NCI-H69 (cell line): ENCODE measurements at regions not wholly inside any gene's neighbourhood (a gene's known extent, or its start where the extent isn't known, plus 50 kb on each side); places are given as distances from the start of the nearest gene placed in this dataset.
A peak's percentile ranks its signal among the peaks of the same experiment; 100 is the strongest.

Source experiments
- DNase-seq: peaks from one replicate; lab custom pipeline; 2025; lab: John Stamatoyannopoulos, UW

DNA sequence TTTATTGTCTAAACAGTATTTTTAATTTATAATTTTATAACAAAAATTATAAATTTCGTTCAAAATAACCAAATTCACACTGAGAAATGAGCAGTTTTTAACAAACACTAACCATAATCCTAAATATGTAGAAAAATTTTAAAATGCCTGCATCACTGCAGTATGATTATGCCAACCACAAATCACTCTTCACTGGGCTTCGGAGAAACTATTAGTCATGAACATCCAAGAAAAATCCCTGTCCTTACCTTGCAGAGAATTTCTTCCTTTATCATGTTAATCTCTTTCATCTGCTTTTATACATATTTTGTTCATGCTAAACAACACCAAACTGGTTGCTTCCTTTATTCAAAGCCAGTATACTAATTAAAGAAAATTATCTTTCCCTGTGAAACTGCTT, 511.0 kb upstream of the ALCAM start:
- no peak for DNase-seq

DNA sequence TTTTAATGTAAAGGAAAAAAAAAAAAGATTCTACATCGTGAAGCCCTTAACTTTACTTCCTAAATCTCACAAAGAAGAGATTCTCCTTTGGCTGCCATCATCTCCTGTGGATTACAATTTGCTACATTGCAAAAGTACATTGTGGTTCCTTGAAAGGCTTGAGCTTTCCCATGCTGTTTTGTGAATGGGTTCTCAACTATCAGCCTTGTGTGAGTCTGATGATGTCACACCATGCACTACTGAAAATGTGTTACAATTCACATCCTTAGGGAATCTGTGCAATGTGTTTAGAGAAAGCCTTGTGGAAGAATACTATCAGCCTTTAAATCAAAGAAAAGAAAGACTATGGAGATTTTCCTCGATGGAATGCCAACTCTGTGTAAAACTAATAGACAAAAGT, 510.0 kb upstream of the ALCAM start:
- peak; percentile 49 for DNase-seq

DNA sequence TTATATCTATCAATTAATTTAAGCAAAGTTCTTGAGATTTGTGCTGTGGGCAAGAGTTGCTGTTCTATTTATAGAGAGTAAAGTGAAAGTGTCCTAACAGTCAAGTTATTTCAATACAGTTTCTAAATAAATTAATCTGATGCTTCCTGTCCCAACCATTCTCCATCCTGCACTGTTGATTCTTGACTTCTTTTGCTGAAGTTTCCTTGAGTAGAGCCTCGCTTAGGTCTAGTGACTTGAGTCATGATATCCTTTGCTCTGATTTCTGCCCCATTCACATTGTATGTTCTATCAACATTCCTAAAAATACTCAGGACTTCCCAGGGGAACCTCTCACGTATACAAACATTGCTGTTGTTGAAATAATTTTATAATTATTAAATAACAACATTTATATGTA, 498.4 kb upstream of the ALCAM start:
- no peak for DNase-seq

DNA sequence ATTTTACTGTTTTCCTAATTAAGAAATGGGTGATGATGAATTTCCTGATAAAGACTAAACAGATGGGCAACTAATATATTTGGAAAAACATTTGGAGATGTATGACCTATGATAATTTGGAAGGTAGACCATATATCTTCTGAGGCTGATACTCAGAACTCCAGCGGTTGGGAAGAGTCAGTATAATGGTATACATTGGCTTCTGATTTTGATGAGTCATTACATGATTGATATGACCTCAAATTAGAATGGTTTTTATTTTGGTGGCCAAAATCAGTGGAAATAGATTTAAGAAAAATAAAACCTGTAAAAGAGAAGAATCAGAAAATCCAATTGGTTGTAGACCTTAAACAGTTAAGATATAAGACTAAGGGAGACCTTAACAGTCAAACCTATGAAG, 496.4 kb upstream of the ALCAM start:
- DNase-seq: no peak

DNA sequence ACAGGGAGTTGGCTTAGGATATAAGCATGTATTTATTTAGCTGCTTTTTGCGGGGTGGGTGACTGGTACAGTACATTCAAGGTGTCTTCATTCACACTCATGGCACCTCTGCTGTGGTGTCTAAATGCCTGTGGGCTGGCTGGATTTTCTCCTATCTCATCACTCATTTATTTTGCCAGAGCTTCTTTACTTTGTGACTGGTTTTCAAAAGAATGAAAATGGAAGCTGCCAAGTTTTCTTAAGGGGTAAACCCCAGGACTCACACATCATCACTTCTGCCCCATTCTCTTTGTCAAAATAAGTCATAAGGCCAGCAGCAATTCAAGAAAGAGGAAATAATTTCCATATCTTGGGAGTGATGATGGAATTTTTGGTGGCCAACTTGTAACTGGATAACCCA, 493.4 kb upstream of the ALCAM start:
- no peak for DNase-seq

DNA sequence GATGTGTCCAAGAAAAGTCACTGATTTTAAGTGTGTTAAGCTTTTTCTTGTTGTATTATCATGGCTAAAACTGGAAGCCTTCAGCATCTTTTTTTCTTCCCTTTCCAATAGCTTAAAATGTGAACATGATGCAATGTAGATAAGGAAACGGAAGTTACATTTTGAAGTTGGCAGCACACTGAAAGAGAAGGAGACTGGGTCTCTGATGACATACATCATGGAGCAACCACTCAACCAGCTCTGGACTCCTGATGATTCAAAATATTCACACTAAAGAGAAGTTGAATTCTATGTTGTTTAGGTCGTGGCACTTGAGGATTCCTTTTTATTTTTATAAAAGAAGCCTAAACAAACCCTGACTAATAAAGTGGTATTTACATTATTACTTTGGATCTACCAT, 488.3 kb upstream of the ALCAM start:
- no peak for DNase-seq

DNA sequence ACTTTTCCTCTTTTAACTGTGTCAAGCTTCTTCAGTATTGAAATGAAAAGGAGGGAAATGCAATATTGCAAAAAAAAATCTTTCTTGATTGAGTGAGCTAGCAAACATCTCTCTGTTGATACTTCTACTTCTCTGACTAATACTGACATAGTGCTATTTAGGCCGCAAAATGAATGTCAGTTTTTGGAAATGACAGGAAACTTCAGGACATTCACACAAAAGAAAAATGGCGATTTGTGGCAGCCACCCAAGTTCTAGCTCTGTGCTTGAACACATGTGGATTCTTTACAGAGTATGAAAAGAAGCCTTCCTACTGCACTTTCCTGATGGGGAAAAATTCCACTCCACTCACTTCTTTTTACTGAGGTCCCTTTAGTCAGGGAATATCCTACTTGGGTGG, 486.8 kb upstream of the ALCAM start:
- no peak for DNase-seq

DNA sequence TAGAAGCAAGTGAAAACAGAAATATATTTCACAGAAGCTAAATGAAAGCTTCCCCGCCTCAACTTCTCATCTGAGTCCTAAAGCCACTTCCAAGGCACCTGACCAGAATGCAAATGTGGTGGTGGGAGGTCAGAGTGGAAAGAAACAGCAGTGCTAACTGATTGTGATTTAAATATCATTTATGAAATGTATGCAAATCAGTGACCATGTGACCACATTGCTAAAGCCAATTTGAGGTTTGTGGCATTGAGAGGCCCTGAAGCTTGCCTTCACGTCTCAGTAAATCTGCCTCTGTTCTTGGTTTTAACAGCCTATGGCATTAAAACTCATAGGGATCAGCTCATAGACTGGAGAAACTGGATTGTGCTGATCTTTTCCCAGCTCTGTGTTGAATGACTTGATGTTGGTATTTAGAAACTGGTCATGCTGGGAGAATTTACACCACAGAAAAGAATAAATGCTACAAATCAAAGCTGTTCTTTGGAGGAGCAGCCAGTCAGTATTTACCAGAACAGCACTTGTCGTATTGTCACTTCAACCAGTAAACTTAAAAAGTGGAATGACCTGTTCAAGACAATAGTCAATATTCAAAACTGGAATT, 481.4 kb upstream of the ALCAM start:
- no peak for DNase-seq

DNA sequence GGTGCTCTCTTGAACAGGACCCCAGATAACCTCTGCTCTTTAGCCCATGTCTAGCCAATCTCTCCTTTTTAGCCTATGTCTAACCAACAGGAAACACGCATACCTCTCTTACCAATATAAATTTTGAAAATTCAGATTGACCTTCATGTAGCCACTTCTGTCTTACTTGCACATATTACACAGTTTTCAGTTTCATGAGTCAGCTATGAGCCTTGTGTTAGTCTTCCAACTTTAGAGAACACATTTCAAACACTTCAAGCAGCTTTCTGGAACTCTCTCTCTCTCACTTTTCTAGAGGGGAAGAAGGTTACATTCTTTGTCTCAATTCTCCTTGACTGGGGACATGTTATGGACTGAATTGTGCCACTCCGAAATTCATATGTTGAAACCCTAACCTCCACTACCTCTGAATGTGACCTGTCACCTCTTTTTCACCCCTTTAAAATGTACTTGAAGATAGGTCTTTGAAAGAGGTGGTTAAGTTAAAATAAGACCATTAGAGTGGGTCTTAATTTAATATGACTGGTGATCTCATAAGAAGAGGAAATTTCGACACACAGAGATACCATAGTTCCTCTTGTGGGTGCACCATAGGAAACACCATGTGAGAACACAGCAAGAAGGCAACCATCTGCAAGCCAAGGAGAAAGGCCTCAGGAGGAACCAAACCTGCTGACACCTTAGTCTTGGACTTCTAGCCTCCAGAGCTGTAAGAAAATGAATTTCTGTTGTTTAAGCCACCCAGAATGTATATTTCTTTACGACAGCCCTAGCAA, 480.3 kb upstream of the ALCAM start:
- no peak for DNase-seq

DNA sequence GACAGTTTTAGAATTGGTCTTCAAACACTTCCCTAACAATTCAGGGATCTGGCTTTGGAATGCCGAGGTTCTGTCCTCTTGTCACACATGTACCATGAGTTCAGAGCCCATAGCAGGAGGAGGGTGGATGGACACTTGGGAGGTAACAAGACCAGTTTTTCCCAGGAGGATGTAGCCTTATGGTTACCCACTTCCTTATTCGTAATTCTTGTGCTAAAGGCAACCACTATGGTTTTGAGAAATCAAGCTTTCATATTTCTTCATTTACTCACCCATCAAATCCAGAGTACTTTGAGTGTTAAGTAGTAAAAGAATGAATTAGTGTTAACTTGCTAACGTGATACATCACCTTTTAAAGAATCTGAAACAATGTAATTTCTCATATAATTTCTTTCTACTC, 479.6 kb upstream of the ALCAM start:
- DNase-seq: no peak

DNA sequence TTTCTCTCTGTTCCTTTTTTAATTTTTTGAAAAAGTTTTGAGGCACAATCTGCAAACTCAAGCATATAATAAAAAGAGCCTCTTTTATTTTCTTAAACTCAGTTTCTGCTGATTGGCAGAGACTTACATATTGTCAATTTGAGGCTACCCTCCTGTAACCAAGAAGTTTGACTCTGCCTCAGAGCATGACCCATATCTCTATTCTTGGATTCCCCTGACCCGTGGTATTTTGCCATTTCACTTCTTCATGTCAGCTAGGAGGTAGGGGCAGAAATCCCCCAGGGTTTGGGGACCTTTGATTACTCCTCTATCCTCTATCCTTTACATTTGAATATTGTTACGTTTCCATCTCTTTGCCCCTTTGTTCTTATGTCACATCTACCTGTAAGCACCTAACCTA, 479.1 kb upstream of the ALCAM start:
- no peak for DNase-seq

DNA sequence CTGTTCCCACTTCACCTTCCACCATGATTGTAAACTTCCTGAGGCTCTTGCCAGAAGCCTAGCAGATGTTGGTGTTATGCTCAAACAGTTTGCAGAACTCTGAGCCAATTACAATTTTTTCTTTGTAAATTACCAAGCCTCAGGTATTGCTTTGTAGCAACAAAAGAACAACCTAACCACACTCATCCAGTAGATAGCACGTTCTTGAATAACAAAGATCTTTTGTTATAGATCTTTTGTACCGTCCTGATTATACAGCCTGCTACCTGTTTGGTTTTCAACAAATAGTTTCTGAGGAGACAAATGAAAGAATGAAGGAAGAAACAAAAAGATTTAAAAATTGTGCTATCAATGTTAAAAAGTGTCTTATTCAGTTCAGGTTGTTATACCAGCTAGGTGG, 474.7 kb upstream of the ALCAM start:
- DNase-seq: peak; percentile 11

DNA sequence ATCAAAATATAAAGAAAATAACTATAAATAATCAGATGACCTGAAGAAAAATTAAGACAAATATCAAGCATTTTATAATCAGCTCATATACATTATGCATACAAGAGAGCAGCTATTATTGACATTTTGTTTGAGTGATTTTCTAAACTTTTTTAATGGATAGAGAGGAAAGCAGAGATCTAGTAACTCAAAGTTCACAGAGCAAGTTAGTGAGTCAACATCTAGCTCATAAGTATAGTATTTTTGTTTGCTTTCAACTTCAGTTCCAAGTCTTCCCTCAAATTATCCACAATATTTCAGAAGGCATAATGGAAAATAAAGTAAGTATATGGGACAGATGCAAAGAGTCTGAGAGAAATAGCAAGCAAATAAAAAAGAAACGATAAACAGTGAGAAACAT, 470.1 kb upstream of the ALCAM start:
- DNase-seq: no peak

DNA sequence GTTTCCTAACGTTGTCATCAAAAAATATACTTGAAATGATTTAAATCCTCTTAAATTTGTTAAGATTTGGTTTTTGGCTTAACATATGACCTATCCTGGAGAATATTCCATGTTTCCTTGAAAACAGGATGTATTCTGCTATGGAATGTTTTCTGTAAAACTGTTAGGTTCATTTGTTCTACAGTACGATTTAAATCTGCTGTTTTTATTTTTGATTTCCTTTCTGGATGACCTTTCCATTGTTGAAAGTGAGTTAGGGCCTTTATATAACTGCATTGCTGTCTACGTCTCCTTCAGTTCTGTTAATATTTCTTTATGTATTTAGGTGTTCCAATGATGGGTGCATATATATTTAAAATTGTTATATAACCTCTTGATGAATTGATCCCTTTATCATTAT, 465.3 kb upstream of the ALCAM start:
- no peak for DNase-seq

DNA sequence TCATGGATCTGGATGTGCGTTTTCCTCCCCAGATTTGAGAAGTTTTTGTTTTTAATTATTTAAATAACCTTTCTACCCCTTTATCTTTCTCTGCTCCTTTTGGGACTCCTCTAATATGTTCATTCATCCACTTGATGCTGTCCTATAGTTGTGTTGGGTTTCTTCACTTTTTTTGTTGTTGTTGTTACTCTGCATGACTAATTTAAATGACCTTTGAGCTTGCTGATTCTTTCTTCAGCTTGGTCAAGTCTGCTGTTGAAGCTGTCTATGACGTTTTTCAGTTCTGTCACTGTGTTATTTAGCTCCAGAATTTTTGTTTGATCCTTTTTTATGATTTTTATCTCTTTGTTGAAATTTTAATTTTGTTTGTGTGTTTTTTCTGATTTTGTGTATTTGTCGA, 463.6 kb upstream of the ALCAM start:
- DNase-seq: no peak

DNA sequence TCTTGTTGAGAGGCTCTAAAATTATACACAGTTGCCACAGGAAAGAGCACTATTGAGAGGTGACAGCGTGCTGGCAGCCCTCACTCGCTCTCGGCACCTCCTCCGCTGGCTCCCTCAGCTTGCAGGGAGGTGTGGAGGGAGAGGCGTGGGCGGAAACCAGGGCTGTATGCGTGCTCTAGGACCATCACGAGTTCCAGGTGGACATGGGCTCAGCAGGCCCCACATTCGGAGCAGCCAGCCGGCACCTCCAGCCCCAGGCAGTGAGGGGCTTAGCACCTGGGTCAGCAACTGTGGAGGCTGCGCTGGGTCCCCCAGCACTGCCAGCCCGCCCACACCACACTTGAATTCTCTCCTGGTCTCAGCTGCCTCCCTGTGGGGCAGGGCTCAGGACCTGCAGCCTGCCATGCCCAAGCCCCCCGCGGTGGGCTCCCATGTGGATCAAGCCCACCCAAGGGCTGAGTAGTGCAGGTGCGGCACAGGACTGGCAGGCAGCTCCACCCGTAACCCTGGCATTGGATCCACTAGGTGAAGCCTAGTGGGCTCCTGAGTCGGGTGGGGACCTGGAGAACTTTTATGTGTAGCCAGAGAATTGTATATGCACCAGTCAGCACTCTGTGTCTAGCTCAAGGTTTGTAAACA, 460.6 kb upstream of the ALCAM start:
- no peak for DNase-seq

DNA sequence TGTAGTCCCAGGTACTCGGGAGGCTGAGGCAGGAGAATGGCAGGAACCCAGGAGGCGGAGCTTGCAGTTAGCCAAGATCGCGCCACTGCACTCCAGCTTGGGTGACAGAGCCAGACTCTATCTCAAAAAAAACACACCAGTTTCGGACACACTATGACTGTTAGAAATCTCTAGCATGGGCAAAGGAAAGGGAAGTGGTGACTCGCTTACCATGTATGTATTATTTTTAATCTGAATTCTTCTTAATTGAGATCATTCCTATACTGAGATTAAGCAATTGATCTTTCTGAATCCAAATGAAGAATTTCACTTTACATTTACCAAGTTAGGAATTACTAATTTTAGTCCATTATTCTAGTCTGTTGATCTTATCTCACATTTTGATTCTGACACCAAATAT, 459.2 kb upstream of the ALCAM start:
- no peak for DNase-seq

DNA sequence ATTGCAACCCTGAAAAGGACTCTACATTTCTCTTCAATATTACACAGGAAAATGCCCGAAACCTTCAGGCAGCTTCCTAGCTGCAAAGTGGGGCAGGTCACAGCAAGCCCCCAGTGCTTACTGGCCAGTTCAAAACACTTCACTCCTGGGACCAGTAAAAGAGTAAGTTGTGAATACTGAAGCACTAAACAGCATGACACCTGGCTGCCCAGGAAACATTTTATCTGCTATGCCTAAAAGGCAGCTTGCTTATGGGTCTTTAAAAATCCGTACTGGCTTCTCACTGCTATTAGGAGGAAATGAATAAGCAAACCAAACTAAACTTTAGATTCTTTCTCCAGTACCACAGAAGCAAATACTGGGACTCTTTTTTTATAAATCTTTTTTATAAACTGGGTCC, 457.9 kb upstream of the ALCAM start:
- peak; percentile 79 for DNase-seq

DNA sequence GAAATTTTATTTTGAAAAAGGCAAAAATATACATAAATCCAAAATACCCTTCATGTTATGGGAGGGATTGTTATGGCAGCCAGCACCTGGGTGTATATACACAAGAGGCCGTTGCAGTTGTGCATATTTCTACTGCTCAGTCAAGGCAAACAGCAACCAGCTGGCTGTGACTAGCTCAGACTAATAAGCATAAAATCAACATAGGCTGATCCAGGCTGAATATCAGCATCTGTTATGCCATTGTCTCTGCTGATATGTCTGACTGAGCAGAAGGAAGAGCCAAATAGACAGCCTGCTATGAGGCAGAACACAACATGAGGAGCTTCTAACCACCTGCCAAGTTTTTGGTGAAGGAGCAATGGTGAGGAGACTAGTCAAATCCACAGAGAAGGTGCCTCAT, 457.5 kb upstream of the ALCAM start:
- peak; percentile 96 for DNase-seq

DNA sequence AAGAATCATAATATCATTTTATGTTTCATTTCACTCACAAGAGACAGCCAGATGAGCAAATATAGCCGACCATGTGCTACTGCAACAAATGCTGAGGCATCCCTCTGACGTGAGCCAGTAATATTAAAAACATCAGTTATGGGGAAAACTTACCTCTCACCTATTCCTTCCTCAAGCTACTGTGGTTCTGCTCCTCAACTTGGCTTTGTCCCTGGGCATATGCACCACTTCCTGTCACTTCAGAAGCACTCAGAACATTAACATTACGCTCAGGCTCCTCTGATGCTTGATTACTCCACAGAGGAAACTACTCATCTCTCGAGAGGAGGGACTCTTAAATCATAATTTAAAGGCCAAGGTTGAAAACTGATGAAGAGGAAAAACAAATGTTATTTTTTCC, 457.0 kb upstream of the ALCAM start:
- DNase-seq: peak; percentile 72

DNA sequence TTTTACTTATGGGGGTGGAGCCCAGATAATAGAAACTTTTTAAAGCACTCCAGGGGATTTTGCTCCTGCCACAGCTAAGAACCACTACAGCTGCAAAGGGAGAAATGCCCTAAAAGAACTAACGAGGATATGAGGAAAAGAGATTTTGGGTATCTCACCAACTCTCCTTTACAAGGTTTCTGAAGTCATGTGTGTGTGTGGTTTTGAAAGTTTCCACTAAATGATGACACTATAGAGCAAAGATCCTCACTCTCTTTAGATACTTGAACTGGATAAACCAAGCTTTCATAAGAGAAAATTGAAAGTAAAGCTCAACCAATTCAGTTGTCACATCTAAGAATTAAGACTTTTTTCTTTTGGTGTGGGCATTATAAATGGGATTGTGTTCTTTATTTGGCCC, 455.3 kb upstream of the ALCAM start:
- DNase-seq: no peak

DNA sequence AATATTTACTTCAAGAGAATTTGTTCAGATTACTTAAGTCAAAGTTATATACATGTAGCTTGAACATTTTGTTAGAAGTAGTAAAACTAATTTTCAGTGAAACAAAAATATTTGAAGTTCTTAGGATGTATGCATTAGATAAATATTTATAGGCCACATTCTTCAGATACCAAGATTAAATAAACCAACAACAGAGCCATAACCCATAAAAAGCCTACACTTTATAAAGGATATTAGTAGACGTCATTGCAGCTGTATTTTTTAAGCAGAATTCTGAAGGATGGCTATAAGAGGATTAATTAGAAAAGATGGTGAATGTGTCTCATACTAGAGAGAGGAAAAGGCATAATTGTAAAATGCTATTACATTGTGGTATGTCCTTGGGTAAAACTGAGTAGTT, 449.7 kb upstream of the ALCAM start:
- no peak for DNase-seq

DNA sequence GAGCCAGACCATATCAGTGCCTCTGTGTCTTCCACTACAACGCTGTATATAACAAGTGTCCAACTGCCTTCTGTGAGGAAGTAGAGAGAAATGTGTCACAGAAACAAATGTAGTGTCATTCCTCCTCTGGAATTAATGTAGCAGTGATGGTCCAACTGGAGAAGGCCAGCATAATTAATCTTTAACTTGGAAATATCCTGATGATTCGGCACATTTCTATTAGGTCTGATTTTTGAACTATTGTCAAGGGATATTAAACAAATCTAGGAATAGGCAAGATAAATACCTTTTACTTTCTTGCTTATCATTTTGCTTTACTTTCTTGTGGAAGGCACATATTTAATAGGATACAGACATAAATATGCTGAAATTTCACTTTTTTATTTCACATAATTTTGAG, 446.2 kb upstream of the ALCAM start:
- no peak for DNase-seq

DNA sequence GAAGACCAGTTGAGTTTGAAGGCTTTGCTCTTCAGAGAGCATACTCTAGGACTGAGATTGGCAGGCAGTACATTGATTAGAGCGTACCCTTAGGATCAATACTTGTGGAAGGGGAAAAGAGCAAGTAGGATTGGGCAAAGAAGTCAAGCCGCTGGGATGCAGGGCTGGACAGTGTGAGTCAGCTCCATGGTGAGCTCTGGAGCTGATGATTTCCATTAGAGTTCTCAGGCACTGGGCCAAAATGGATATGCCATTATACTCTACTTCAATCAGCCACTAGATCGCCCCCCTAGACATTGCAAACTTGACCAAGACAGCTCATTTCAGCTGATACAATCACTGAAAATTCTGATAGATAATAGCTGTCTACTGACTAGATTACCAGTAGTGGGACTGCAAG, 432.7 kb upstream of the ALCAM start:
- peak; percentile 3 for DNase-seq
